Calu3 (cell line): ENCODE measurements at regions not wholly inside any gene's neighbourhood (a gene's known extent, or its start where the extent isn't known, plus 50 kb on each side); places are given as distances from the start of the nearest gene placed in this dataset.

Experiments
- BruUV-seq: library from RNA; stranded (reverse); fragments of 400-500 nt; replicated peaks from 2 replicates; lab custom pipeline; 2021; lab: Mats Ljungman, UMichigan
- CTCF ChIA-PET: fragments of 300-600 bp; sonication (Branson Sonifier 250); formaldehyde crosslinking; loops from one replicate; lab custom pipeline; 2022; ENCODE audit warnings: antibody characterized with exemption; lab: Charles Lee
- DNase-seq: peaks from one replicate; pipeline ENCODE4 v3.0.0; 2022
- H3K27ac Mint-ChIP-seq: one replicate; pipeline ENCODE4 v1.8.0; 2022; ENCODE audit warnings: mixed read lengths; ENCODE audit not compliant: unreplicated experiment
- H3K27me3 Mint-ChIP-seq: one replicate; pipeline ENCODE4 v1.8.0; 2022; ENCODE audit warnings: mixed read lengths; ENCODE audit not compliant: unreplicated experiment
- H3K36me3 Mint-ChIP-seq: one replicate; pipeline ENCODE4 v1.8.0; 2022; ENCODE audit warnings: mild to moderate bottlenecking, moderate library complexity, mixed read lengths; ENCODE audit not compliant: insufficient read depth, unreplicated experiment
- H3K4me1 Mint-ChIP-seq: one replicate; pipeline ENCODE4 v1.8.0; 2022; ENCODE audit warnings: mild to moderate bottlenecking, low read depth, mixed read lengths; ENCODE audit not compliant: unreplicated experiment
- H3K4me3 Mint-ChIP-seq: one replicate; pipeline ENCODE4 v1.8.0; 2022; ENCODE audit warnings: mild to moderate bottlenecking, low read depth, moderate library complexity, mixed read lengths; ENCODE audit not compliant: unreplicated experiment
- H3K9me3 Mint-ChIP-seq: one replicate; pipeline ENCODE4 v1.8.0; 2022; ENCODE audit warnings: low read depth, mixed read lengths; ENCODE audit not compliant: unreplicated experiment
- CTCF ChIP-seq: fragments of 200-600 bp; IDR thresholded peaks from one replicate; pipeline ENCODE4 v1.8.0; 2022; ENCODE audit warnings: antibody characterized with exemption; ENCODE audit not compliant: unreplicated experiment
- intact Hi-C: fragments of 100-400 bp; cut with micrococcal nuclease; formaldehyde crosslinking; loops from one replicate; pipeline ENCODE4 v1.10.0; 2022; ENCODE audit not compliant: unreplicated experiment

GRCh38 chr3:66128623-66129022 is 89.9 kb upstream of the MAGI1 start:
- Mint-ChIP-seq H3K4me1 (peaks cover 10% of the 10 kb centered on the region), H3K4me3 (no peak overlapping the region), H3K9me3 (no peaks in the 10 kb centered on the region), H3K27ac (no peak overlapping the region), H3K27me3 (no peaks in the 10 kb centered on the region), H3K36me3 (no peaks in the 10 kb centered on the region)
- intact Hi-C loops: no loop called here
- no peak for DNase-seq
- CTCF ChIA-PET: no interaction called here
- TF ChIP-seq CTCF: no peak
- no TSS peak for BruUV-seq

- DNase-seq: no peak
These were observed 82.6 kb upstream of the MAGI1 start for GRCh38 chr3:66121318-66121717.

GRCh38 chr3:66115858-66116654 is 77.3 kb upstream of the MAGI1 start:
- DNase-seq: peak; percentile 79
- Mint-ChIP-seq H3K27ac (peak overlapping the region; percentile 88), H3K4me1 (peaks cover 27% of the 10 kb centered on the region), H3K27me3 (no peaks in the 10 kb centered on the region), H3K9me3 (no peaks in the 10 kb centered on the region), H3K4me3 (no peak overlapping the region), H3K36me3 (no peaks in the 10 kb centered on the region)
- CTCF ChIA-PET: interaction anchor here (0.6 to 1.0 kb wide), 3 partner anchors 18 to 70 kb away, joined by 3 read pairs; no protein-coding TSS in a partner anchor
- intact Hi-C loops: loop anchor here (5.0 kb wide), 1 partner anchor 79 kb away; the partner anchor contains the start of gene MAGI1
- no TSS peak for BruUV-seq
- TF ChIP-seq CTCF: no peak

More at GRCh38 chr3:66121318-66121717, 82.6 kb upstream of the MAGI1 start:
- Mint-ChIP-seq H3K36me3 (no peaks in the 10 kb centered on the region), H3K4me3 (no peak overlapping the region), H3K9me3 (no peaks in the 10 kb centered on the region), H3K27me3 (no peaks in the 10 kb centered on the region), H3K27ac (no peak overlapping the region), H3K4me1 (peaks cover 5% of the 10 kb centered on the region)
- intact Hi-C loops: no loop called here
- no peak for TF ChIP-seq CTCF
- CTCF ChIA-PET: no interaction called here
- no TSS peak for BruUV-seq

DNA sequence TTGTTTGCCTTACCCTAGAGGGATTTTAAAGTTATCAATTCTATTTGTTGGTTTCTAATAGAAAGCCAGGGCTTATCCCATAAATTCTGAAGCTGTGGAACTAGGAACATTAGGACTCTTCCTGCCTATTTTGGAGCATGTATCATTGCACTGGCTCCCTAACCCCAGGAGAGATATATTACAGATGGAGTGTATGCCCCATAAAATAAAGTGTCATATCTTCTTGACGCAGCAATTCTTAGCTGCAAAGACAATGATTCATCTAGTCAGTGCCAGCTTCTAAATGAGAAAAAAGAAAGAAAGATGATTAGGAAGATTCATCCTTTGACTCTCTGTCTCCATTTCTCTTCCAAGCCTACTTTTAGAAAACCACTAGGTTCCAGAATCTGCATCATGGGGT is 74.8 kb upstream of the MAGI1 start:
- CTCF ChIA-PET: no interaction called here

More for the DNA sequence above, 74.8 kb upstream of the MAGI1 start:
- peaks cover 5% of the 10 kb centered on the region for H3K36me3 Mint-ChIP-seq
- peak overlapping the region; percentile 23 for H3K27ac Mint-ChIP-seq
- no peak for TF ChIP-seq CTCF
- H3K4me1 Mint-ChIP-seq: peaks cover 36% of the 10 kb centered on the region
- no peaks in the 10 kb centered on the region for H3K27me3 Mint-ChIP-seq
- H3K4me3 Mint-ChIP-seq: no peak overlapping the region
- BruUV-seq: no TSS peak
- intact Hi-C loops: no loop called here
- H3K9me3 Mint-ChIP-seq: no peaks in the 10 kb centered on the region
- DNase-seq: no peak
